ENCODE measurements at regions not wholly inside any gene's neighbourhood (a gene's known extent, or its start where the extent isn't known, plus 50 kb on each side); places are given as distances from the start of the nearest gene placed in this dataset.

- DNase-seq: no peak
- intact Hi-C loops (cut with DNase I): no loop called here
Measured at GRCh38 chr1:192238421-192238820, 78.4 kb upstream of the RGS21 start.

DNA sequence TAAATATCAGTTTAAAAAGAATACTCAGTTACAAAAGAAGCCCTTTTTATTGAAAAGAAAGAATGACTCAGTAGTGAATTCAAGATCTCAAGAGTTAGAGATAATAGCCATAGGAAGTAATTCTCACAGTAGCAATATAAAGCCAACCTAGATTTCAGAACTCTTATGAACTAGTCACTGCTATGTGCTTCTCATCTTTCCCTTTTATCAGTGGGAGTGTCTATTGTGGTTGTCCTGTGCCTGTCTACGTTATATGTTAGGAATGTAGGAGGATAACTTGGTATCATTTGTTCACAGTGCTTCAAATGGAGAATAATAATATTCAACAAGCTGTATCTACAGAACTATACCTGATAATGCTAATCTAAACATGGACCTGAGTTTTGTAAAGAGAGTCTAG is 73.1 kb upstream of the RGS21 start:
- intact Hi-C loops (cut with DNase I): no loop called here
- no peak for DNase-seq

- DNase-seq: peak in 2 of 10 donors; percentile 47 to 54
- intact Hi-C loops (cut with DNase I): no loop called here
Measured at GRCh38 chr1:192251735-192252134, 65.1 kb upstream of the RGS21 start.

DNA sequence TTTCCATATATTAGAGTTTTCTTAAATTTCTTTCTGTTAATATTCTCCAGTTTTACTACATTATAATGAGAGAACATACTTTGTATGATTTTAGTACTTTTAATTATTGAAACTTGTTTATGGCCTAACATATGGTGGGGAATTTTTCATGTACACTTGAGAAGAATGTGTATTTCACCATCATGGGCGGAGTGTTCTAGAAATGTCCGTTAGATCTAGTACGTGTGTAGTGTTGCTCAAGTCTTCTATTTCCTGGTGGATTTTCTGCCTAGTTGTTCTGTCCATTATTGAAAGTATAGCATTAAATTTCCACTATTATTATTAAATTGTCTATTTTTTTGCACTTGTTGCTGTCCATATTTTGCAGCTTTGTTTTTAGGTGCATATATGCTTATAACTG is 64.0 kb upstream of the RGS21 start:
- no peak for DNase-seq
- intact Hi-C loops (cut with DNase I): no loop called here

DNA sequence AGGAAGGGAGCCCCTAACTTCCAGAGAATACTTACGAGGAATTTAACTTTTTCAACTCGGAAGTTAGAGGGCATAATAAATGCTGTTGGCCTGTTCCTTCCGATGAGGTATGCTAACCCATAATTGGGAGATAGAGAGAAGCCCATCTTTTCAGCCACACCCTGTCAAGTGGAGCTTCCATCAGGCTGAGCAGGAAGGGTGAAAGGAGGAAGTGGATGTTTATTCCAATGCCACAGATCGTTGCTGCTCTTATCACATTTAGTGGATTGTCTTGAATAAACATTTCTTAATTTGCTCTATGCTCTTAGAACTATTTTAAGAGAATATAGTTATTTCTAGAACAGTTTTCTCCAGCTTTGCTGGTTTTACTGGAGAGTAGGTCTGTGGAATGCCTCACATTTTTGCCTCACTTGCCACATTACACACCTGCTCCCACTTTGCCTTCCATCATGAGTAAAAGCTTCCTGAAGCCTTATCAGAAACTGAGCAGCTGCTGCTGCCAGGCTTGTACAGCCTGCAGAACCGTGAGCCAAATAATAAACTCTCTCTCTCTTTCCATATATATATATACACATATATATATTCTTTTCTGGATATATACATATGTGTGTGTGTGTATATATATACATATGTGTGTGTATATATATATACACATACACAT is 60.0 kb upstream of the RGS21 start:
- no peak for DNase-seq
- intact Hi-C loops (cut with DNase I): no loop called here

GRCh38 chr1:192260076-192260475 is 56.7 kb upstream of the RGS21 start:
- DNase-seq: no peak
- intact Hi-C loops (cut with DNase I): no loop called here

DNA sequence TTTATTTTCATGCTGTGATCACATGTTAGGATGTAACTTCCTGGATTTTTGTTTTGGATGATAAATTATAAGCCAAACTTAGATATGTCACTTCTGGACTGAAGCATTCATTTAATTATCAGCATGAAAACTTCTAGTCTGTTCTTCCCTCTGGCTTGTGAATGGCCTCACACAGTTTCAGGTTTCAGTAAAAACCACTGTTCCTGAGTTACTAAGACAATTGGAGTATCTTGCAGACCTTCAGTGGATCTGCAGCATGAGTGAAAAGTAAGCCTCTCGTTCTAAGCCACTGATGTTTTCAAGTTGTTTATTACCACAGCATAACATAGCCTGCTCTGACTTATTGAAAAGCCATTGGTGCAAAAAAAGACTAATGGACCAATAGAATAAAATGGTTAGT is 55.3 kb upstream of the RGS21 start:
- DNase-seq: no peak
- intact Hi-C loops (cut with DNase I): no loop called here

GRCh38 chr1:192263436-192263835 is 53.4 kb upstream of the RGS21 start:
- no peak for DNase-seq
- intact Hi-C loops (cut with DNase I): no loop called here

GRCh38 chr1:192265516-192266173 is 51.1 kb upstream of the RGS21 start:
- intact Hi-C loops (cut with DNase I): no loop called here
- no peak for DNase-seq

GRCh38 chr1:192266645-192267044 is 50.1 kb upstream of the RGS21 start:
- intact Hi-C loops (cut with DNase I): no loop called here
- no peak for DNase-seq

Data from posterior cingulate gyrus (tissue), 11 donors.